IPS-11a (cell line): ENCODE measurements at regions not wholly inside any gene's neighbourhood (a gene's known extent, or its start where the extent isn't known, plus 50 kb on each side); places are given as distances from the start of the nearest gene placed in this dataset.

ENCODE experiments used
- H3K4me3 ChIP-seq: one replicate; pipeline ENCODE4 v1.5.1; 2013; ENCODE audit warnings: low read depth, low read length, control low read depth

DNA sequence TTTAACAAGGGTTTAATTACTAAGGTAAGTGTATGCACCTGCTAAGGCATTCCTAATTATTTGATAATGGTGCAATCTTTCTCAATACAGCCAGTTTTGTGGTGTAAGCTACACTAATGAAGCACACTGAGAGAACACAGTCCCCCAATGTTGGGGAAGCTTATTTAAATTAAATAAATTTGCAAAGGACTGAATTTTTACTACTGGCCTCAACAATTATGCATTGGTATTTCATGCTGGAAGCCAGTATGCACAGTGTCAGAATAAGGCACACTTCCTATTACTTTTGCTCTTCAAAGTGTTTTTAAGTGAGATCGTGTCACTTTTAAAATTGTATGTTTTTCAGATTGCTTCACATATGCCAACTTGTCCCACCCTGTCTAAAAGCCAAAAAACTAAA lies 103.2 kb upstream of the ZNF521 start:
- no peak overlapping the region for H3K4me3 ChIP-seq

DNA sequence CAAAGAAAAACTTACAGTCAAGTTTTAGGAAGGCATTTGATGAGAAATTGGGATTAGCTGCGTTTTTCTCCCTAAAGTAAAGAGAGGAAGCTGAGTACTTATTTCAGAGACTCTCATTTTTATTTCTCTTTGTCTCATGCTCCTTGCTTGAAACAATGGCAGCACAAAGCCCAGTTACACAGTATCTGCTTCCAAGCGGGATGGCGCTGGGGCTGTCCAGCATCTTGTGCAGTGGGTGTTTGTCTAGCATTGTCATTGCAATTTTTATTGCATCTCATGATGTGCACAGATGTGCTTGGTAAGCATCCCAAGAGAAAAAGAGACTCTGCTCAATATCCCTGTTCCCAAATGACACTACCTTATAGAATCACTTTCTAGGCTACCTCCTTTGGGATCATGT lies 102.8 kb upstream of the ZNF521 start:
- no peak overlapping the region for H3K4me3 ChIP-seq

GRCh38 chr18:25454270-25454659 lies 102.3 kb upstream of the ZNF521 start:
- H3K4me3 ChIP-seq: no peak overlapping the region

GRCh38 chr18:25453556-25454269 lies 101.7 kb upstream of the ZNF521 start:
- no peak overlapping the region for H3K4me3 ChIP-seq

DNA sequence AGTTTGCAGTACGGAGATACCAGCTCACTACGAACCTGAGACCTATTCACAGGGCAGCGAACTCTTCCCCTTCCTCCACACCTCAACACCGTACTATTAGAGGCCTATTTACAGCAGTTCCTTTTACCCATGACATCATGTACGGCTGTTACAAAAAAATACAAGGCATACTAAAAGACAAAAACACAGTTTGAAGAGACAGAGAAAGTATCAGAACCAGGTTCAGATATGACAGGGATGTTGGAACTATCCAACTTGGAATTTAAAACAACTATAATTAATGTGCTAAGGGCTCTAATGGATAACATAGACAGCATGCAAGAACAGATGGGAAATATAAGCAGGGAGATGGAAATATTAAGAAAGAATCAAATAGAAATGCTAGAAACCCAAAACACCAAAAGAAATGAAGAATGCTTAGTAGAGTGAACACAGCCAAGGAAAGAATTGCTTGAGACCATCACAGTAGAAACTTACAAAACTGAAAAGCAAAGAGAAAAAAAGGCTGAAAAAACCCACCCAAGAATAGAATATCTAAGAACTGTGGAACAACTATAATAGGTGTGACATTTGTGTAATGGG lies 99.2 kb upstream of the ZNF521 start:
- no peak overlapping the region for H3K4me3 ChIP-seq

DNA sequence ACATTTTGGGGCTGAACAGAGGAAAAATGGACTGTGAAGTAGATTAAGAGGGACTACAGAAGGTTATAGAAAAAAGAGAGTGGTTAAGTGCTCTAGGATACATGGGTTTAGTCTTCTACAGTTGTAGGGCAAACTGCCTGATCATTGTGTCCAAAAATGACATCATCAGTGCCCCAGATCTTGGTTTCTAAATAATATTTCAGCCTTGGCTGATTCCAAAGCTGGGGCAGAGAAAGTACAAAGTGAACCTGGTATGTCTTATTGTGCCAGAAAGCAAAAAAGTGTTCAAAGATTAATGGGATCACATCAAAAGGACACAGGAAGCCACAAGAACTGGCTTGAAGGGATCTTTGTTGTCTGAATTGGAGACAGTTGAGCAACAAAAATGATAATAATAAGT lies 97.1 kb upstream of the ZNF521 start:
- H3K4me3 ChIP-seq: no peak overlapping the region

DNA sequence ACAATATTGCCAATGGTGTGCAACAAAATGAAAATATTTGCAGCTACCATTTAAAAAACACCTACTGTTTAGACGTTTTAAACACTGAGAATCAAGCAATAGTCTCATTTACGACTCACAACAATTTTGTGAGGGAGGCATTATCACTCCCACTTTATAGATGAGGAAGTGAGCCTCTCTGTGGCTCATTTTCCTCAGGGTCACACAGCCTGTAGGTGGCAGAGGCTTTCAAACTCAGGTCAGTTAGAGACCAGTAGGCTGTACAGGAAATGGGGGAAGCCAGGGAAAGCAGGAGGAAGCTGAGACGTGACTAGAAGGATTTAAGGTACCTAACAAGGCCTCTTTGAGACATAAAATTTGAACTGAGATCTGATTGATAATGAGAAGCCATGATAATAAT lies 95.0 kb upstream of the ZNF521 start:
- no peak overlapping the region for H3K4me3 ChIP-seq

DNA sequence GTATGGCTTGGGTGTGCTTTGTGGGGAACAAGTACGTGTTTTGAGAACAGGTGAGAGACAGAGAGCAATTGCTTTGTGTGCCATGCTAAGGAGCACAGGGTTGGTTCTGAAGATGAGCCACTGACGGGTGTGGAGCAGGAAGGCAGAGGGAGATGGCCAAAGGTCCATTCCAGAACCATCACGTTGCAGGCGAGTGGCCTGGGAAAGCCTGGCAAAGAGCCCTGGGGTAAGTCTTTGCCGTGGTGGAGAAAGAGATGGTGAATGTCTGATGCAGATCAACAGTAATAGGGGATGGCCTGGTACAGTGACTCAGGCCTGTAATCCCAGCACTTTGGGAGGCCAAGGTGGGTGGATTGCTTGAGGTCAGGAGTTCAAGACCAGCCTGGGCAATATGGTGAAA lies 93.5 kb upstream of the ZNF521 start:
- no peak overlapping the region for H3K4me3 ChIP-seq

DNA sequence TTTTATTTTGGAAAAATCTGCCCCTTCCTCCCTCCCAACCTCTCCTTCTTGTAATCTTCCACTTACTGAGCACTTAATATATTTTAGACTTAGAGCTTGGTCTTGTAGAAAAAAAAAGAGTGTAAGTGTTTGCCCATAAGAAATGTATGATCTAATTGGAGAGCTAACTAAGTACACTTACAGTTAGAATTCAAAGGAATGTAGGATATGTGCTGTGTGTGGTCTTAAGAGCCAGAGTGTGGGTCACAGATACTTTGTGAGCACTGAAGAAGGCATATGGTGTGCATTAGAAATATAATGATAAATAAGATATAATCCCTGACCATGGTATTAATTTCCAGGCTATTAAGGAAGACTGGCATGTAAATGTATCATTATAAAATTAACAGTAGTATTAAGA lies 91.8 kb upstream of the ZNF521 start:
- H3K4me3 ChIP-seq: no peak overlapping the region

GRCh38 chr18:25435149-25435782 lies 83.3 kb upstream of the ZNF521 start:
- no peak overlapping the region for H3K4me3 ChIP-seq

- no peak overlapping the region for H3K4me3 ChIP-seq
These were observed 82.8 kb upstream of the ZNF521 start for GRCh38 chr18:25434745-25435144.

DNA sequence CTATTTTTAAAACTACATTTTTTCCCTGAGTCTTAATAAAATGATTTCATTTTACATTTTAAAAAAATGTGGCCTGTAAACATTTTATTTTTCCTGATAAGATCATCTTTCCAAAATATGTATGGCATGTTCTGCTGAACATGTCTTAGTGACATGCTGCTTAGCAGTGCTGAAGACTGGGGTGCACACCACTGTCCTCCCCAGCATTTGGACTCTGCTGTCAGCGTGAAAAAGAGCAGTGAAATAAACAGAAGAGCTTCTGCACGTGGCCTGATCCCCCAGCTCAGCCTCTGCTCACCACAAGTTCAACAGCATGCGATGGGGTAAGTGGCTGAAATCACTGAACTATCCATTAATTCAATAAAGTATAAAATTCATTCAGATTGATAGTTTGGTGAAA lies 81.6 kb upstream of the ZNF521 start:
- no peak overlapping the region for H3K4me3 ChIP-seq

DNA sequence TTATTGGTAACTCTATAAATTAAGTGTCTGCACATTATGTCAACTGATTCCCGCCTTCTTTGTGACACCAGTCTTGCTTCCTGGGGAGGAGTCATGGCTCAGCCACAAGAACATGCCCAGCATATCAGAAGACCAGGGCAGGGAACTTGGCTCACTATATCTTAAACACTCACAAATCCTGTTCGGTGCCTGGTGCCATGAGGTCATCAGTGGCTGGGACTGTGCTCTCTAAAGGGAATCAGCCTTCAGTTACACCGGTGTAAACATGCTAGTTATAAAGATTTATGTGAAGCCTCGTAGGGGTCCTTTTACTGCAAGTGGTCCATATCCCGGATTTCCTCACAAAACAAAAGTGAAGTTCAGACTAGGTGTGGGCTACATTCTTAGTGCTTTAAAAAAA lies 73.1 kb upstream of the ZNF521 start:
- no peak overlapping the region for H3K4me3 ChIP-seq

DNA sequence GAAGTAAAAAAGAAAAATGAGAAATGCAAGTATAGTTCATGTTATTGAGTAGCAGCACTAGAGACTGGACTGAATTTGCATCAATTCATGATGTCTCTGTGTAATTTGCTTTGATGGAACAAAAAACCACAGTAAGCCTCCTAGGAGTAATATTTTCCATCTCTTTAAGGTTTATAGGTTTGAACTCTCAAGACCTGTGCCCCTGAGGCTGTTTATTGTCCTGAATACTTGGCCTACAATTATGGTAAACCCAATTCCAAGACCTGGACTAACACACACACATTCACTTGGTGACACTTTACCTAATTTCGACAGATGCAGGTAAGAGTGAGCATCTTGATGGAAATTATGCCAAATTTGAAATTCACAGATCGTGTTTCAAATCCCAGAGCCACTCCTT lies 71.8 kb upstream of the ZNF521 start:
- H3K4me3 ChIP-seq: no peak overlapping the region

DNA sequence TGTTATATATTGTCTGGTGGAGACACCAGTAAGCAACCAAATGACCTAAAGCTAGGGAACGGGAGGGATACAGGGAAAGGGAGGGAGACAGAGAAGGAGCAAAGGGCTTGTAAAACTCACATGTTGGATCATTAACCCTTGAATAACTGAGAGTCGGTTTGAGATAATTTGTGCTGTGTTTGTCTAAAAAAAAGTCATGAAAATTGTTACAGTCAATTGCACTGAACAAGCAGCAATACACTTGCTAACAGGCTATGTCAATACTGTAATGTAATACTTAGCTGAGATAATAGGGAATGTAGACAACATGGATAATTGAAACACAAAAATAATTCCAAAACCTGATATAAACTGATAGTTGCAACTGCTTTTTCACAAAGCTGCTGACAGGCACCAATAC lies 71.3 kb upstream of the ZNF521 start:
- no peak overlapping the region for H3K4me3 ChIP-seq

DNA sequence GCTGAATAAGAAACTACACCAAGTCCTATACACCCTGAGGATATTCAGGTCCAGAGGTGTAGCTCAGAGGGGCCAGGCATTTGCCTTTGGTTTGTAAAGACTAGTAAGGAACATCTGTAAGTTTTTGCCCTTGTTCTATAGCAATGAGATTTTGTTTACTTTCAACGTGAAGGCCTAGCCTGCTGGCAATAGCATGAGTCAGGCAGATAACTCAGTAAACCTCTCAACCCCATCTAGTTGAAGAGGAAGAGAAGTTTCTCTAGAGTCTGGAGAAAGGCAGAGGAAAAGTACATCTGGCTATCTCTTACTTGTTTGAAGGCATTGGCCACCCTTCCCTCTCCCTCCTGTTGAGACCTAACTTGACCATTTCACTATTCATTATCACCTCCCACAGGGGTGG lies 70.3 kb upstream of the ZNF521 start:
- H3K4me3 ChIP-seq: no peak overlapping the region

DNA sequence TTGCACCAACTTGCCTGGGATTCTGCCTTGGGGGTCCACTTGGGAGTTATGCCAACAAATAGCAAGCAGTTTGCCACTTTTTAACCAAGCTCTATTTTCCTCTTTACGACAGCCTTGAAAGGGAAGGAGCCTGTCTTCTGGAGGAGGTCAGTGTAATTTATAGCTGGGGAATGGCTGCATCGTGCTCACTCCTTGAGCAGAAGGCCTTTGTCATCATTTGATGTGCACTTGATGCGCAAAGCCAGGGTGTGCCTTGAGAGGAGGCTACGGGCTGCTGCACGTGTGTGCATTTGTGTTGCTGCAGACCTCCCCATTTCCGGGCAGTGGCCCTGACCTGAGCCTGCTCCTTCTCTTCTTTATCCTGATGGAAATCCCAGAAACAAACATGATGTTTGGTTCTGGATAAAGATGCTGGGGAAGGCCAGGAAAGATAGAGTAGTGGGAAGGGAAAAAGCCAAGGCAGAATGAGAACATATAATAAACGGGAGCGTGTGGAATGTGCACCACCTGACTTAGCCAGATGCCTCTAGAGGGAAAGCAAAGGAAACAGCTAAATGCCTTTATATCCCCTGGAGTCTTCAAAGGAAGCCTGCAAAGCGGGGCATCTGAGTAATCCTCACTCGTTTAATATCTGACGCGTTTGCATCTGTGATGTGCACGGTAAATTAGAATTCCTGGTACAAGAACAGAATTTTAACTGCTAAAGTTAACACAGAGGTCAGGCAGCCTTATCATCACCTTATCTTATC lies 68.3 kb upstream of the ZNF521 start:
- H3K4me3 ChIP-seq: no peak overlapping the region

DNA sequence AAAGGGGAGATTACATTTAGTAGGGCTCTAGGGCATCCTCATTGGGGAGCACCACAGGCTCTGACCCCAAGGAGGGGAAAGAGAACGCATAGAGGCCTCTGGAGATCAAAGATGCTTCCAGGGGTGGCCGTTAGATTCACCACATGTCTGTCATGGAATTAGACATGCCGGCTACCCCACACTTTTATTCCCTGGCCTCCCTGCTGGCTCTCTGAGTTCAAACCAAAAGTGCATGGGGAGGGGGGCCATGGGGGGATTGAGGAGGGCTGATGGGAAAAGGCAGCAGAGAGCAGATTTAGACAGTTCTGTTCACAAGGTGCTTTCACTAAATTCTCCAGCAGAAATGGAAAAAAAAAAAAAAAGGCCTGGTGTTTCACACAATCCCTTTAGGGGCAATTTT lies 64.4 kb upstream of the ZNF521 start:
- no peak overlapping the region for H3K4me3 ChIP-seq

DNA sequence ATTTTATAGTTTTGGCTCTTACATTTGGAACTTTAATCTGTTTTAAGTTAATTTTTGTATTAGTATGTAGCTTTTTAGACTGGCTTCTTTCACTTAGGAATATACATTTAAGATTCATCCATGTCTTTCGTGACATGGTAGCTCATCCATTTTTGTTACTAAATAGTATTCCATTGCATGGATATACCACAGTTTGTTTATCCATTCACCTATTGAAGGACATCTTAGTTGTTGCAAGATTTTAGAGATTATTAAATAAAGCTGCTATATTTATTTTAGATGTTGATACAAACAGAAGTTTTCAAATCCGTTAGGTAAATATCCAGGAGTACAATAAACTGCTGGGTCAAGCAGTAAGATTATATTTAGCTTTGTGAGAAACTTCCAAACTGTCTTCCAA lies 58.0 kb upstream of the ZNF521 start:
- H3K4me3 ChIP-seq: no peak overlapping the region

- no peak overlapping the region for H3K4me3 ChIP-seq
These were observed 56.3 kb upstream of the ZNF521 start for GRCh38 chr18:25408293-25408692.
